Chondrocyte (in vitro differentiated cells): ENCODE measurements at regions not wholly inside any gene's neighbourhood (a gene's known extent, or its start where the extent isn't known, plus 50 kb on each side); places are given as distances from the start of the nearest gene placed in this dataset.

Experiments used
- DNase-seq: peaks from one replicate; pipeline ENCODE4 v3.0.0; 2021; ENCODE audit warnings: mixed read lengths, low spot score
- H3K27ac Mint-ChIP-seq: one replicate; pipeline ENCODE4 v1.8.0; 2021; ENCODE audit warnings: mild to moderate bottlenecking, moderate library complexity, mixed read lengths; ENCODE audit not compliant: unreplicated experiment
- H3K27me3 Mint-ChIP-seq: 2 replicates; pipeline ENCODE4 v1.8.0; 2021; ENCODE audit warnings: low read depth, mixed read lengths
- H3K36me3 Mint-ChIP-seq: 2 replicates; pipeline ENCODE4 v1.8.0; 2021; ENCODE audit warnings: low read depth, mixed read lengths
- H3K4me1 Mint-ChIP-seq: 2 replicates; pipeline ENCODE4 v1.8.0; 2021; ENCODE audit warnings: low read depth, mild to moderate bottlenecking, mixed read lengths
- H3K4me3 Mint-ChIP-seq: one replicate; pipeline ENCODE4 v1.8.0; 2021; ENCODE audit warnings: mild to moderate bottlenecking, moderate library complexity, mixed read lengths; ENCODE audit not compliant: unreplicated experiment
- H3K9me3 Mint-ChIP-seq: 2 replicates; pipeline ENCODE4 v1.8.0; 2021; ENCODE audit warnings: low read depth, mixed read lengths
- TF ChIP-seq, protein P1 (sequence below): fragments of 200-600 bp; sonication (generic); IDR thresholded peaks from 2 replicates; pipeline ENCODE4 v1.5.0; 2021; ENCODE audit warnings: antibody characterized with exemption, mild to moderate bottlenecking, moderate library complexity

DNA sequence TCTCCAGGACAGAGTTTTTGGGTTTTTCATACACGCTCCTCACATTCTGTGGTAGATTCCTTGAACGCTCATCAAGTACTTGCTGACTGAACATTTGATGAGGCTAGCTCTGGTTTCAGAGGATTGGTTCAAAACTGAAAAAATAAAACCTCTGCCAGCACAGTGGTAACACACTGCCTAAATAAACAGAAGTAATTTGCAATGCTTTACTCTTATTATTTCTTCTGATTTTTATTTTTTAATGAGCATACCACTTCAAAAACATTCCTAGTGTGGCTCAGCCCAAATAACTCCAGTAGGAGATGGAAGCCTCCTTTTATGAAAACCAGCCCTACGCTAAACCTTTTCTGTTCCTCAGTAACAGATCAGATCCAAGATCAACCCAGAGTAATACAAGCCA, 72.0 kb upstream of the INTU start:
- Mint-ChIP-seq H3K4me1 (peaks cover 2% of the 10 kb centered on the region), H3K9me3 (no peaks in the 10 kb centered on the region), H3K4me3 (no peak overlapping the region), H3K27me3 (peaks cover 5% of the 10 kb centered on the region), H3K27ac (no peak overlapping the region), H3K36me3 (no peaks in the 10 kb centered on the region)
- no peak for DNase-seq
- TF ChIP-seq, protein P1, sequence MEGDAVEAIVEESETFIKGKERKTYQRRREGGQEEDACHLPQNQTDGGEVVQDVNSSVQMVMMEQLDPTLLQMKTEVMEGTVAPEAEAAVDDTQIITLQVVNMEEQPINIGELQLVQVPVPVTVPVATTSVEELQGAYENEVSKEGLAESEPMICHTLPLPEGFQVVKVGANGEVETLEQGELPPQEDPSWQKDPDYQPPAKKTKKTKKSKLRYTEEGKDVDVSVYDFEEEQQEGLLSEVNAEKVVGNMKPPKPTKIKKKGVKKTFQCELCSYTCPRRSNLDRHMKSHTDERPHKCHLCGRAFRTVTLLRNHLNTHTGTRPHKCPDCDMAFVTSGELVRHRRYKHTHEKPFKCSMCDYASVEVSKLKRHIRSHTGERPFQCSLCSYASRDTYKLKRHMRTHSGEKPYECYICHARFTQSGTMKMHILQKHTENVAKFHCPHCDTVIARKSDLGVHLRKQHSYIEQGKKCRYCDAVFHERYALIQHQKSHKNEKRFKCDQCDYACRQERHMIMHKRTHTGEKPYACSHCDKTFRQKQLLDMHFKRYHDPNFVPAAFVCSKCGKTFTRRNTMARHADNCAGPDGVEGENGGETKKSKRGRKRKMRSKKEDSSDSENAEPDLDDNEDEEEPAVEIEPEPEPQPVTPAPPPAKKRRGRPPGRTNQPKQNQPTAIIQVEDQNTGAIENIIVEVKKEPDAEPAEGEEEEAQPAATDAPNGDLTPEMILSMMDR, result no peak

DNA sequence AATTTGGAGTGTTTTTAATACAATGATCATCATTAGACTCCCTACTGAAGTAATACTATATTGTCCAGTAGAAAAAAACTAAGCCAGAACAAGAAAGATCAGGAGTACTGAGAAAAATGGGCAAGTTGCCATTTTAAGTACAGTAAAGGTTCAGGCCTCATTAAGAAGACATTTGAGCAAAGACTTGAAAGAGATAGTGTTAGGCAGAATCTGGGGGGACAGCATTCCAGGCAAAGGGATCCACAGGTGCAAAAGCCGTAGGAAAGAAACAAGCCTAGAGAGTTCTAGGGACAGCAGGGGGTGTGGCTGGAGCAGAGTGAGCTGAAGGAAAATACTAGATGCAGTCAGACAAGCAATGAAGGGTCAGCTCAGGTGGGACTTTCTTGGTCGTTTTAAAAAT, 58.1 kb upstream of the INTU start:
- no peak overlapping the region for H3K4me3 Mint-ChIP-seq
- H3K4me1 Mint-ChIP-seq, result peaks cover 4% of the 10 kb centered on the region
- no peaks in the 10 kb centered on the region for H3K9me3 Mint-ChIP-seq
- TF ChIP-seq, protein P1, result no peak
- no peaks in the 10 kb centered on the region for H3K36me3 Mint-ChIP-seq
- no peak for DNase-seq
- H3K27me3 Mint-ChIP-seq, result peaks cover 30% of the 10 kb centered on the region
- H3K27ac Mint-ChIP-seq, result no peak overlapping the region

DNA sequence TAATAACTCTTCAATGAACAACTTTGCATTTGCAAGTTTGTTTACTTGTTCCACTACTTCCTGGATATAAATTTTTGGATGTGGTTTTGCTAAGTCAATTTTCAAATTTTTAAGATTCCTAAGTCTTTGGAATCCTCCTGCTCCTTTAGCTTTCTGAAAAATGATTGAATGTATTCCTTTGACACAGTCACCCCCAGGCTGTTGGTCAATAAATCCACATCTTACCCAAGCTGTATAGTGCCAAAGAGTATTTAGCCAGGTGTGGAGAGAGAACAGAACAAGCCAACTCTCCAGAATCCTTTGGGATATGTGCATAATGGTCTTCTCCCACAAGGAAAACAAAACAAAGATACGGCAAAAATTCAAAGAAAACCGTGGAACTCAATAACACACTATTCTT, 56.9 kb upstream of the INTU start:
- DNase-seq, result no peak
- Mint-ChIP-seq H3K9me3 (no peaks in the 10 kb centered on the region), H3K27me3 (peaks cover 22% of the 10 kb centered on the region), H3K4me1 (peaks cover 4% of the 10 kb centered on the region), H3K36me3 (no peaks in the 10 kb centered on the region), H3K27ac (no peak overlapping the region), H3K4me3 (no peak overlapping the region)
- TF ChIP-seq, protein P1, result no peak

DNA sequence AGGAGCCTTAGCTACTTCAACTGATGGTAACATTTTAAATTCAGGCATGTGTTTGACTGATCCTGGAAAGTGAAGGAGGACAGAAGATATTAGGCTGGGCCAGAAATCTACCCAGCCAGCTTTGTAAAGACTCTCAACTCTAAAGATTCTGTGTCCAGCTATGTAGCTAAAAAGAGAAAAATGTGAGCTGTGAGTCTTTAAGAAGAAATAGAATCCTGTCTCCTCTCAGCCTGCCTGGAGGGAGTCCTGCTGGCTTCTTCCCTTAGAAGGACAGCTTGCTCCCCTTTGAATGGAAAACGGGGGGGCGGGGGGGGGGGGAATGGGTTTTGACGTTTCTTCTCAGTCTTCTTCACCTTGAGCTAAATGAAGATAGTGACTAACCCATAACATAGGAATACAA, 54.3 kb upstream of the INTU start:
- Mint-ChIP-seq H3K4me1 (peaks cover 4% of the 10 kb centered on the region), H3K27me3 (peaks cover 11% of the 10 kb centered on the region), H3K4me3 (no peak overlapping the region), H3K36me3 (no peaks in the 10 kb centered on the region), H3K9me3 (no peaks in the 10 kb centered on the region), H3K27ac (no peak overlapping the region)
- DNase-seq, result no peak
- TF ChIP-seq, protein P1, result no peak

DNA sequence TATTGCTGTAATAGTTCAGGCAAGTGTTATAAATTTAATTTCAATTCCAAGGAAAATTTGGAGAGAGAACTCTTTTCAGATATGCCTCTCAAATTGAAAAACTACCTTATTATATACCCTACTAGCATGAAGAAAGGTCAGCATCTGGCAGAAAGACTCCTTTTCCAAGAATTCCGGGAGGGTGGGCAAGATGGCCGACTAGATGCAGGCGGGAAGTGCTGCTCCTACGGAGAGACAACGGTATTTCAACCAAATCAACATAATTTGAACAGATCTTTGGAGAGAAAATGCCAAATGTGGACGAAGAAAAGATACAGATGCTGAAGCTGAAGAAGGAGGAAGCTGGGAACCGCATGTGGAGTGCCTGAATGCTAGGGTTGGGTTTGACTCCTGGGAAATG, 53.8 kb upstream of the INTU start:
- H3K9me3 Mint-ChIP-seq, result no peaks in the 10 kb centered on the region
- TF ChIP-seq, protein P1, result no peak

More for the DNA sequence above, 53.8 kb upstream of the INTU start:
- Mint-ChIP-seq H3K4me1 (peaks cover 4% of the 10 kb centered on the region), H3K27ac (no peak overlapping the region), H3K4me3 (no peak overlapping the region), H3K36me3 (no peaks in the 10 kb centered on the region), H3K27me3 (peaks cover 11% of the 10 kb centered on the region)
- DNase-seq, result no peak
